Natural killer cell (primary cell): ENCODE measurements at regions not wholly inside any gene's neighbourhood (a gene's known extent, or its start where the extent isn't known, plus 50 kb on each side); places are given as distances from the start of the nearest gene placed in this dataset.

ENCODE experiments used
- ATAC-seq, 3 donors: fragments of 150-1000 bp in 2 of 3; fragments of 200-7000 bp in 1 of 3; cut with Tn5 transposase; 1 replicate in 1 of 3; 2 replicates in 2 of 3; pipeline ENCODE4 v1.10.0; 2021; ENCODE audit warnings: mild to moderate bottlenecking in 2 of 3, moderate library complexity in 2 of 3
- DNase-seq, 2 donors: peaks; one replicate each; pipeline versions ENCODE4 v3.0.0 to v3.0.0-alpha.2; 2013 to 2021; ENCODE audit warnings: mixed read lengths in 1 of 2
- H3K27ac ChIP-seq: one replicate; pipeline ENCODE4 v1.5.1; 2013; ENCODE audit warnings: mild to moderate bottlenecking, low read length
- H3K27me3 ChIP-seq: one replicate; pipeline ENCODE4 v1.6.1; 2013; ENCODE audit warnings: low read length; ENCODE audit not compliant: control insufficient read depth, insufficient read depth
- H3K36me3 ChIP-seq: one replicate; pipeline ENCODE4 v1.6.1; 2013; ENCODE audit warnings: low read length; ENCODE audit not compliant: control insufficient read depth, insufficient read depth
- H3K4me1 ChIP-seq: one replicate; pipeline ENCODE4 v1.6.1; 2013; ENCODE audit warnings: low read length; ENCODE audit not compliant: control insufficient read depth, insufficient read depth
- H3K4me3 ChIP-seq: one replicate; pipeline ENCODE4 v1.5.1; 2013; ENCODE audit warnings: low read length
- H3K9me3 ChIP-seq: one replicate; pipeline ENCODE4 v1.6.1; 2013; ENCODE audit warnings: low read length; ENCODE audit not compliant: control insufficient read depth, insufficient read depth
- H3K27ac Mint-ChIP-seq, 2 donors: one replicate each; pipeline ENCODE4 v1.8.0; 2022; ENCODE audit warnings: mild to moderate bottlenecking in 2 of 2, mixed read lengths in 2 of 2, moderate library complexity in 1 of 2
- H3K27me3 Mint-ChIP-seq, 2 donors: one replicate each; pipeline ENCODE4 v1.8.0; 2022; ENCODE audit warnings: low read depth in 2 of 2, mixed read lengths in 2 of 2
- H3K36me3 Mint-ChIP-seq: one replicate; pipeline ENCODE4 v1.8.0; 2022; ENCODE audit warnings: mixed read lengths
- H3K4me1 Mint-ChIP-seq, 2 donors: one replicate each; pipeline ENCODE4 v1.8.0; 2022; ENCODE audit warnings: mixed read lengths in 2 of 2
- H3K4me3 Mint-ChIP-seq: one replicate; pipeline ENCODE4 v1.8.0; 2022; ENCODE audit warnings: mild to moderate bottlenecking, moderate library complexity, mixed read lengths
- H3K9me3 Mint-ChIP-seq, 2 donors: one replicate each; pipeline ENCODE4 v1.8.0; 2022; ENCODE audit warnings: mixed read lengths in 2 of 2
- CTCF ChIP-seq: fragments of 200-600 bp; IDR thresholded peaks from one replicate; pipeline ENCODE4 v1.8.0; 2022; ENCODE audit warnings: antibody characterized with exemption
- WGBS: methylation state at CpG from one replicate; pipeline ENCODE4 v1.1.7; 2013; ENCODE audit warnings: missing lambda C conversion rate; ENCODE audit not compliant: insufficient coverage; 5-methylcytosine and 5-hydroxymethylcytosine counted together
- intact Hi-C: fragments of 100-400 bp; cut with micrococcal nuclease; formaldehyde crosslinking; loops from one replicate; pipeline ENCODE4 v1.14.2; 2022

GRCh38 chr5:88376728-88377127, 108.1 kb upstream of the TMEM161B start:
- intact Hi-C loops: no loop called here
- Histone ChIP-seq H3K27ac (no peak overlapping the region), H3K27me3 (no peaks in the 10 kb centered on the region), H3K4me1 (no peaks in the 10 kb centered on the region), H3K4me3 (no peak overlapping the region), H3K9me3 (no peaks in the 10 kb centered on the region), H3K36me3 (no peaks in the 10 kb centered on the region)
- DNase-seq (no peak), ATAC-seq (no peak)
- peaks cover 0 to 2% of the 10 kb centered on the region in 2 donors for H3K9me3 Mint-ChIP-seq
- no peak for TF ChIP-seq CTCF
- no peak overlapping the region for H3K4me3 Mint-ChIP-seq
- no peaks in the 10 kb centered on the region for H3K4me1 Mint-ChIP-seq
- H3K27ac Mint-ChIP-seq: no peak overlapping the region
- 94% methylated on average over 3 of the region's 5 CpGs for WGBS
- peaks cover 9 to 20% of the 10 kb centered on the region in 2 donors for H3K27me3 Mint-ChIP-seq
- H3K36me3 Mint-ChIP-seq: no peaks in the 10 kb centered on the region

GRCh38 chr5:88374391-88374790, 105.7 kb upstream of the TMEM161B start:
- intact Hi-C loops: no loop called here
- DNase-seq (no peak), ATAC-seq (no peak)
- Mint-ChIP-seq H3K9me3 (peaks cover 0 to 1% of the 10 kb centered on the region in 2 donors), H3K4me3 (no peak overlapping the region), H3K27me3 (peaks cover 9 to 12% of the 10 kb centered on the region in 2 donors), H3K4me1 (no peaks in the 10 kb centered on the region), H3K27ac (no peak overlapping the region), H3K36me3 (no peaks in the 10 kb centered on the region)
- Histone ChIP-seq H3K4me1 (no peaks in the 10 kb centered on the region), H3K27ac (no peak overlapping the region), H3K9me3 (no peaks in the 10 kb centered on the region), H3K4me3 (no peak overlapping the region), H3K36me3 (no peaks in the 10 kb centered on the region), H3K27me3 (no peaks in the 10 kb centered on the region)
- TF ChIP-seq CTCF: no peak
- WGBS: 100% methylated on average over 2 of the region's 2 CpGs

- Mint-ChIP-seq H3K27ac (no peak overlapping the region), H3K9me3 (peaks cover 0 to 2% of the 10 kb centered on the region in 2 donors), H3K4me1 (no peaks in the 10 kb centered on the region), H3K4me3 (no peak overlapping the region), H3K36me3 (no peaks in the 10 kb centered on the region), H3K27me3 (peaks cover 2 to 8% of the 10 kb centered on the region in 2 donors)
- intact Hi-C loops: no loop called here
- Histone ChIP-seq H3K9me3 (no peaks in the 10 kb centered on the region), H3K27me3 (peaks cover 2% of the 10 kb centered on the region), H3K4me3 (no peak overlapping the region), H3K4me1 (no peaks in the 10 kb centered on the region), H3K36me3 (no peaks in the 10 kb centered on the region), H3K27ac (no peak overlapping the region)
- no peak for DNase-seq
- ATAC-seq: no peak
- TF ChIP-seq CTCF: no peak
Measured at GRCh38 chr5:88370824-88371223, 102.2 kb upstream of the TMEM161B start.

- no peaks in the 10 kb centered on the region for H3K9me3 ChIP-seq
- H3K27me3 ChIP-seq: peaks cover 2% of the 10 kb centered on the region
- H3K4me1 Mint-ChIP-seq: no peaks in the 10 kb centered on the region
- DNase-seq (no peak), ATAC-seq (no peak)
- no peak overlapping the region for H3K4me3 ChIP-seq
- 90% methylated on average over 2 of the region's 2 CpGs for WGBS
- H3K36me3 ChIP-seq: no peaks in the 10 kb centered on the region
- H3K9me3 Mint-ChIP-seq: peaks cover 0 to 2% of the 10 kb centered on the region in 2 donors
- H3K27ac Mint-ChIP-seq: no peak overlapping the region
- no peak overlapping the region for H3K4me3 Mint-ChIP-seq
- peaks cover 2 to 6% of the 10 kb centered on the region in 2 donors for H3K27me3 Mint-ChIP-seq
- no peaks in the 10 kb centered on the region for H3K36me3 Mint-ChIP-seq
- no peaks in the 10 kb centered on the region for H3K4me1 ChIP-seq
- no peak for TF ChIP-seq CTCF
- H3K27ac ChIP-seq: no peak overlapping the region
- intact Hi-C loops: no loop called here
Measured at GRCh38 chr5:88368201-88368600, 99.6 kb upstream of the TMEM161B start.
